ENCODE measurements at regions not wholly inside any gene's neighbourhood (a gene's known extent, or its start where the extent isn't known, plus 50 kb on each side); places are given as distances from the start of the nearest gene placed in this dataset.
"Not testable (repeated sequence)": the region's sequence is repeated elsewhere in the genome, so short reads cannot be mapped to it uniquely, and the experiment has no call there.

DNA sequence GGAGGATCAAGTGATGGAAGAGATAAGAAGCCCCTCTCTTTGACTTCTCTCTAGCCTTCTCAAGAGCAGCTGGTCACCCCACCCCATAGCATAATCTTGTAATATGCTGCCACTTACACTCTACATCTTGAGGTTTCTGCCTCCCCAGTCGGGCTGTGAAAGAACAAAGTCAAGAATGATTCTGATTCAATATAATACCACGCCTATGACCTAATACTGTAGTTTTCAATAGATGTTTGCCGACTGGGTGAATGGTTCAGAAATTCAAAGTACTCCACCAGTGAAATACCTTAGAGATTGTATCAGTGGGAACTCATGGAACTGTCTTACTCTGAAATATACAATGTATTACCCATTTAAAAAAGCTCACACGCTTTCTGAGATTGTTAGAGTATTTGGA, 93.0 kb upstream of the ZFHX3 start:
- no peak for DNase-seq

DNA sequence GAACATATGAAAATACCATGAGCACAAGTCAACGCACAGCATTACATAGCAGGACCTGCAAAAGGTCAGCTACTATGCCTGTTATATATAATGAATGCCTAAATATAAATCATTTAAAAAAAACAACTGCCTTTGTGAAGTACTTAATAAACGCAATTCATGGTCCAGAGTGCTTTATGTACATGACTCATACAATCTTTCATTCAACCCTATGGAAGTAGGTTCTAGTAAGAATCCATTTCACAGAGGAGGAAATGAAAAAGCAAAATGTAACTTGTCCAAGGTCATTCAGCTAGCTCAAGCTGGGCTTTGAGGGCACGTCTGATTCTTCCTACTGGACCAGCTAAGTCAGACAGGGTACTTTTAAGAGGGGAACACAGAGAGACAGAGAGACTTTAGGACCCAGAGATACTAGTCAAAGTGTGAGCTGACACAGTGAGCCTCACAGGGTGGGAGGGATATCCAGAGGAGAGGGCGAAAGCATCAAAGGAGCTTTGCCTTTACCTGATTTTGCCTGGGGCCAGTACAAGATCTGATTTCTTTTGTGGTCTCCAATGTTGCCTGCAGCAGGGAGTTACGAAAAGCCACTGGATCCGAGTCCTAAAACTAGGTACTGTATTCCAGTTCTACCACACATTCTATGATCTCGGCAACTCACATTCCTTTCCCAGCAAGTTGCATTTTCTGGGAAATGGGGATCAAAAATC, 83.4 kb upstream of the ZFHX3 start:
- no peak for DNase-seq

DNA sequence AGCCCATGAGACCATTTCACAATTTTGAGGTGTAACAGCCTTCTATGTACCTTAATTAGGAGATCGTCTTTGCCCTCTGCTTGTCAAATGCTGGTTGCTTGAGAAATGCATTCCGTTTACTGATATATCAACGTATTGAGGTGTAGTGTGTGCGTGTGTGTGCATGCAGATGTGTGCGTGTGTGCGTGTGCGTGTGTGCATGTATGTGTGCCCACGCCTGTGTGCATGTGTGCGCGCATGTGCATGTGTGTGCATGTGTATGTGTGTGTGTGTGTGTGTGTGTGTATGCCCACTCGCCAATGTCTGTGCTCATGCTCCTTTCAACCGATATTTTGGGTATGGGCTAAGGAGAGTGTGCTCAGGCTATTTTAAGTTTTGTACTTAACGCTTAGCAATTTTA, 81.5 kb upstream of the ZFHX3 start:
- DNase-seq: no peak

DNA sequence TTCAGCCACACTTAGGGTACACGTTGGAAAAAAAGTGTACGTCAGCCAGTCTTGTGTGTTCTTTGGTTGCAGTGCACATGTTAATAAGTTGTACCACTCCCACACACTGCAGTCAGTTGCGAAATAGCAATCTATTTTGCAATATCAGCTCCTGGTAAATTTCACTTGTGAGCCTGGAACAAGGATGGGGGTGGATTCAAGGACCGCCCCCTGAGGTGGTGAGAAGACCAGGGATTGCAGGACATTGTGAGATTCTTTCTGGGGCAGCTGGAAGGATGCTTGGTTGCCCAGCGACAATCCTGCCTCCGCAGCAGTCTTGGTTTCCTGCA, 78.6 kb upstream of the ZFHX3 start:
- DNase-seq: no peak

DNA sequence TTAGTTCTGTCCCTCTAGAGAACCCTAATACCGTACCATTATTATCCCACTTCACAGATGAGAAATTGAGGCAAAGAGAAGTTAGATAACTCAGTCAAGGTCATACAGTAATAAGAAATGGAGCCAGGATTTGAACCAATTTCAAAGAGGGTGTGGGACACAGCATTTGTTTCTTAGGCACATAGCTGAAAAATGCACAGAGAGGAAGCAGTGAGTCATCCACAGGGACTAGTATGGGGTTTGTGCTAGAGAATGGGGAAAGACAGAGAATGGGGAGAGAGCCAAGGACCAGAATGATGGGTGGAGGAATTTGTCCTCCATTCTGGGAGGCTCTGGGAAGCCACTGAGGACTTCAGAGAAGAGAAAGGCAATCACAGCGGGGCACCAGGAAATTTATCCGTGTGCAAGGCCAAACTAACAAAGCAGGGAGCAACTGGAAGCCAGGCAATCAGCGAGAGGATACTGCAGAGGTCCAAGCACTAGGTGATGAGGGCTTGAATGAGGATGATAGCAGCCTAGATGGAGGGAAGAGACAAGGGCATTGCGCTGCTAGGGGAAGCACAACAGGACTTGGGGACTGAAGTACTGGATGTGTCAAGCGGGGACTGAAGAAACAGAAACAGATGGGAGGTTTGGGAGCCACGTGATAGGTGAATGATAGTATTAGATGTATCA, 78.1 kb upstream of the ZFHX3 start:
- DNase-seq: no peak

DNA sequence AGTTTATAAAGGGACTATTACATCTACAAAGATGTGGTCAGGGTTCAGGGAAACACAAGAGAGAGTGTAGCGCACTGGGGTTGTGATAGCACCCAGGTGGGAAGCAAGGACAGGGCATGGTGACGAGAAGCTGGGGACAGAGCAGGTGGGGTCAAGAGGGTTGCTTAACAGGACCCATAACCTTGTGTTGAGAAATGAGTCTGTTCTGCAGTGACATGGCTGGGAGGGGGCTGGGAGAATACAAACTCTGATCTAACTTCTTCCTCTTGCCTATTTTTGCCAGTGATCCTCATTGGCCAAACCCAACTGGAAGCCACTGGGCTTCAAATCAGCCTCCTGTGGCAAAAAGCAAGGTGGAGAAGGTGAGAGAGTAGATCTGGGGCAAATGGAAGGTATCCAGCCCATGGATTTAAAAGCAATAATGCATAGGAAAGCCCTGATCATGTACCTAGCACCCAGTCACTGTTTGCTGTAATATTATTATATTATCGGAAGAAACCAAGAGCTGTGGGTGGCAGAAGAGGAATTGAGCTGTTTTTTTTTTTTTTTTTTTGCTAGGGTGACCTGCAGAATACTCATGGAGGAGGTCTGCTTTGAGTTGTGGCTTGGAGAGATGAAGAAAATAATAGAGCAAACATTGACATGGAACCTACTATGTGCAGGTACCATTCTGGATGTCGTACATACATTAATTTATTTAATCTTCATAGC, 76.9 kb upstream of the ZFHX3 start:
- no peak for DNase-seq

DNA sequence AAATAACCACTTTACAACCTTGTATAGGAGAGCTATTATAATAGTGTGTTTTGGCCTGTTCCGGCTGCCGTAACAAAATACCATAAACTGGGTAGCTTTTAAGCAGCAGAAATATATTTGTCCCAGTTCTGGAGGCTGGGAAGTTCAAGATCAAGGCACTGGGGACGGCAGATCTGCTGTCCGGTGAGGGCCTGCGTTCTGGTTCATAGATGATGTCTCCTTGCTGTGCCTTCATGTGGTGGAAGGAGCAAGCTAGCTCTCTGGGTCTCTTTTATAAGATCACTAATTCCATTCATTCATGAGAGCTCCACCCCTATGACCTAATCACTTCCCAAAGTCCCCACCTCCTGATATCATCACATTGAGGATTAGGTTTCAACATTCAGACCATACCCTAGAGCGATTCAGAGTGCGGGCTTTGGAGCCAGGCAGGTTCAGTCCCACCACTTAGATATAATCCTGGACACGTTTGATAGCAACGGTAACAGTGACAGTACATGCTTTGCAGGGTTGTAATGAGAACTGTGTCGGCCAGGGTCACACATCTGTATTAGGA, 76.2 kb upstream of the ZFHX3 start:
- DNase-seq: no peak

DNA sequence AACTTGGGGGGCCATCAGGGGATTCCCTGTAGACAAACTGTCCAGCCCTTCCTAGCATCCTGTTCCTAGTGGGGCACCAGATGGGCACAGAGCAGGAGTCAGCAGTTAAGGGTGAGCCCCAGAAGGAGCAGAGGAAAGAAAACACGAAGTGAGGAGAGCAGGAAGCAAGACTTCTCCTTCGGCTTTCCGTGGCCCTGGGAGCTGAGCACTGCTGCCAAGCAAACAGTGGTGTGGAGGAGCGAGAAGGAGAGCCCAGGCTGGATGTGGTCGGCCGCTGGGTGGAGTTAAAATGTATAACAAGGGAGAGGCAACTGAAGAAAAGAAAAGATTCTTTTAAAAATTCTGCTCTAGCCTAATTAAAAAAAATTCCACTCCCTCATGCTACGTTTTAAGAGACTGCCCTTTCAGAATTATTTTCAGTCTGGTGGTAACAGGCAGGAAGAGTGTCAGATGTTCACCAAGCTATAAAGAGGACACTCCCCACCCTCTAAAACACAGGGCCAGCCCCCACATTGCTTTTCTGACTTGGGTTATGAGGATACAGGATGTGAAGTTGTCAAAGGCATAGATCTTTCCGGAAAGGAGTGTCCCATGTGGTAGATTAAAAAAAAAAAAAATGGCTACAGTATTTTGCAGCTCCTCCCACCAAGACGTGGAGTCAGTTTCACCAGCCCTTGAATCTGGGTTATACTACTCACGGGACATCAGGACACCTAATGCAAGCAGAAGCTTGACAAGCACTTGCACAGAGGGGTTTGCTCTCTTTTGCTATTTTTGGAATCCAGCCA, 74.9 kb upstream of the ZFHX3 start:
- DNase-seq: peak; percentile 2

DNA sequence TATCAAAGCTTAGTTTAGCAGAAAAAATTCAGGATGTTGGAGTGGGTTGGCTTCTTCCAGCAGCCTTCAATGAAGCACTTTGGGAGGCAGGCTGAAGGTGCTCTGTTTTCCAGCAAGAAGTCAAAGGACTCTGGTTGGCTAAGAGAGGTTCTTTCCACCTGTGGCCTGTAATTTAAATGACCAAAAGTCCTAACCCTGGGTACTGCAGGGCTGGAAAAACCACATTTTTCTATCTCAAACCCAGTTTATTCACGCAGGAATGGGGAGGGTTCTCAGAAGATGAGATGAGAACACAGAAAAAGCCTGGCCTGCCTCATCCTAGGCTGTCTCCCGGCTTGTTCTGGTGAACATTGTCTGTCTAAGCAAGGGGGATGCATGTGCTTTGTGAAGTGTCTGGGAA, 68.6 kb upstream of the ZFHX3 start:
- no peak for DNase-seq

DNA sequence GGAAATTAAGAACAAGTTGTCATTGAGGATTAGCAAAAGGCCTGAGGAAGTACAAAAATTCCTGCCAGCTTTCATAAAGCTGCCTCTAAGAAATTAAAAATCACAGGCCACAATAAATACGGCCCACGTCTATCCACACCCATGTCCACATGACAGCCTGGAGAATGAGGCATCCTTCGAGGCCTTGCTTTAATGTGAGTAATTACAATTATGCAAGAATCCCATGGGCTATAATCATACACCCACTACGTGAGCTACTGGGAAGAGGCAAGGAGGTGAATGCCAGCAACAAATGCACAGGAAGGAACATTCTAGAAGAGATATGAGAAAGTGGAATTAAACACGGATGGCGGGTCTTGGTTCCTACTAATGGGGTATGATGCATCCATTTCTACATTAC, 65.4 kb upstream of the ZFHX3 start:
- no peak for DNase-seq

DNA sequence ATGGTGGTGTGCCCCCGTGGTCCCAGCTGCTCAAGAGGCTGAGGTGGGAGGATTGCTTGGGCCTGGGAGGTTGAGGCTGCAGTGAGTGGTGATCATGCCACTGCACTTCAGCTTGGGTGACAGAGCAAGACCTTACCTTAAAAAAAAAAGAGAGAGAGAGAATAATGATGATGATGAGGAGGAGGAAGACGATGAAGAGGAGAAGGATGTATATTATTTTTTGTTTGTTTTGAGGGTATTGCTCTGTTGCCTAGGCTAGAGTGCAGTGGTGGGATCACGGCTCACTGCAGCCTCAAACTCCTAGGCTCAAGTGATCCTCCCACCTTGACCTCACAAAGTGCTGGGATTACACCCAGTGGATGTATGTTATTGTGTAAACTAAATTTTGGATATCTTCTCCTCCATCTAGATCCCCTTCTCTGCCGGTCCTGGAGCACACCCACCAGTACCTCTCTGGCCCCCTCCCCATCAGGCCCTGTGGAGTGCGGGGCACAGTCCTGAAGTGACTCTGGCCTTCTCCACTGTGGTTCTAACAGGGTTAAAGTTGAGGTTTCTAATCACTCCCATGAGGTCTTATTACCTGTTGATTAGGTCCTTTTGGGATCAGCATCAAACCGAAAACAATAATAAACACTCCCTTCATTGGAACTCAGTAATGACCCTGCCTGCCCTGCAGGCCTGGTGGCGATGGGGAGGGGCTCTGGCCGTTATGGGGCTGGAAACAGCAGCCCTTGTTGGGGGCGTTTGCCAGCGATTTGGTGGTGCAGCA, 60.5 kb upstream of the ZFHX3 start:
- no peak for DNase-seq

DNA sequence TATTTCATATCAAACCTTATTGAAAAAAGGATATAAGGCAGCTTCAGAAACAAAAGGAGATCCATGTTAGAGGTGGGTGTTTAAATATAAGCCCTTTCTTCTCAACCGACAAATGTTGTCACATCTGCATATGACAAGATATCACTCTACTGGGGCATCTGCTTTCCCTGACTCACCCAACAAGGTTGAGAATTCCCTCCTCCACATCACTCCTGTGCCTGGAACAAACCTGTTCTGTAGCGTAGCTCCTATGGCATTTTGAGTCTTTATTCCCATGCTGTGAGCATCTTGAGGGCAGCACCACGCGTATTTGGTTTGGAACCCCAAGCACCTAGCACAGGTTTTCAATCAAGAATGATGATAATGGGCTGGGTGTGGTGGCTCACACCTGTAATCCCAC, 59.4 kb upstream of the ZFHX3 start:
- DNase-seq: no peak

DNA sequence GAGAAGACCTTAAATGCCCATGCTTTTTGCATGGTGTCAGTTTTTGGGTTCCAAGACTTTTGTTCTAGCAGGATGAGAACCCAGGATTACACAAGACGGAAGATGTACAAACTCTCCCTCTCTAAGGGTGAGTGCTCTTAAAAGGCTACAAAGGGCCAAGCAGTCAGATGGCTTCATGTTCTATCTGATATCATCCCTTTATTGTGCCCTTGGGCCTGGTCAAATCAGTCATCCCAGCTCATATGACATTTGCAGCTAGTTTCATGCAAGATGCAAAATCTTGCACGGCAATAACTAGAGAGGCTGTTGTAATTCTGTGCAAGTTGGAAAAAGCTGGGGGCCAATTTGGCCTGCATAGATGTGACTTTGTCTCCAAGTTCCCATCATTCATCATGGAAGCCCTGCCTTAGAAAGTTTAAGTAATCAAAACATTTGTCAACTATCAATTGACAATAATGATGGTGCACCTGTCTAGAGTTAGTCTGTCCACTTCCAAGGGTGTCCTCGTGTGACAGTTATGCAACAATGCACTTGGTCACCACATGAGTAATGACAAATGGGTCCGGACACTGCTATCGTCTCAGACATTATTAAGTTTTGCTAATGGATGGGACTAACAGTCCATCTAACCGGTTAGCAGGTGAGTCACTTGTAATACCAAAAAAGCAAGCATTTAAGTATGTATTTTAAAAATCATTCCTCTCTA, 58.6 kb upstream of the ZFHX3 start:
- DNase-seq: no peak

DNA sequence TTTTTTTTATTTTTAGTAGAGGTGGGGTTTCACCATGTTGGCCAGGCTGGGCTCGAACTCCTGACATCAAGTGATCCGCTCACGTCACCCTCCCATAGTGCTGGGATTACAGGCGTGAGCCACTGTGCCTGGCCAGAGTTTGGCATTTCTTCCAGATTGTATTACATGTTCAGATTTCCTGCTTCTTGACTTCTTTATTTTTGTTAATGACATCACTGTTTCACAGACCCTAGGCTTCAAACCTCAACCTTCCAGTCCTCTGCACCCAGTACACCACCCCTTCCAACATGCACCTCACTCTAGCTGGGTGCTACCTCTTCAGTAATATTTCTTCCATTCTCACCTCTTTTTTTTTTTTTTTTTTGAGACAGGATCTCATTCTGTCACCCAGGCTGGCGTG, 53.6 kb upstream of the ZFHX3 start:
- DNase-seq: no peak

DNA sequence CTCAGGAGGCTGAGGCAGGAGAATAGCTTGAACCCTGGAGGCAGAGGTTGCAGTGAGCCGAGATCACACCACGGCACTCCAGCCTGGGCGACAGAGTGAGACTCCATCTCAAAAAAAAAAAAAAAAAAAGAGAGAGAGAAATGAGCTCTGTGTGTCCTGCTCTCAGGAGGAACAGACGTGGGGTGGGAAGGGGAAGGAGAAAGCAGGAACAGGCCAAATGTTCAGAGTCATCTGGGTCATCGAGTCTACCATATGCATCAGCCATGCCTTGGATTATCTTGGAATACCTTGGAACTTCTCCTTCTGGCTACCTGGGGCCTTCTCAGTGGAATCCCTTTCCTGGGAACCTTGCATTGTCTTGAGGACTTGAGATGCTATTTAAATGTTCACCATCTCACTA, 51.7 kb upstream of the ZFHX3 start:
- not testable (repeated sequence) for DNase-seq

All from activated CD4-positive, alpha-beta T cell treated with anti-CD3 and anti-CD28 coated beads, Interleukin-2, amount 50 U/mL, for 16 hours (primary cell).